Upper lobe of left lung (tissue), 6 donors: ENCODE measurements at regions not wholly inside any gene's neighbourhood (a gene's known extent, or its start where the extent isn't known, plus 50 kb on each side); places are given as distances from the start of the nearest gene placed in this dataset.
A peak's percentile ranks its signal among the peaks of the same experiment; 100 is the strongest.

ENCODE experiments used
- ATAC-seq, 2 donors: fragments of 200-7000 bp; cut with Tn5 transposase; one replicate each; pipeline ENCODE4 v1.9.1; 2022; ENCODE audit warnings: mild to moderate bottlenecking in 2 of 2, moderate library complexity in 2 of 2; ENCODE audit not compliant: low FRiP score in 2 of 2
- DNase-seq, 2 donors: peaks; one replicate each; pipeline ENCODE4 v3.0.0-alpha.2; 2019 to 2020
- H3K27ac ChIP-seq, 4 donors: fragments of 200-600 bp; sonication (generic); one replicate each; pipeline ENCODE4 v1.5.1; 2016 to 2019
- H3K27me3 ChIP-seq, 4 donors: fragments of 200-600 bp; sonication (generic); one replicate each; pipeline ENCODE4 v1.5.1; 2017 to 2019
- H3K36me3 ChIP-seq, 4 donors: fragments of 200-600 bp; sonication (generic); one replicate each; pipeline ENCODE4 v1.5.1; 2016 to 2019
- H3K4me1 ChIP-seq, 4 donors: fragments of 200-600 bp; sonication (generic); one replicate each; pipeline ENCODE4 v1.5.1; 2018 to 2019
- H3K4me3 ChIP-seq, 4 donors: fragments of 200-600 bp; sonication (generic); one replicate each; pipeline ENCODE4 v1.5.1; 2017 to 2019; ENCODE audit warnings: mild to moderate bottlenecking in 2 of 4, moderate library complexity in 1 of 4
- H3K9me3 ChIP-seq, 4 donors: fragments of 200-600 bp; sonication (generic); one replicate each; pipeline ENCODE4 v1.5.1; 2018 to 2019
- CTCF ChIP-seq, 6 experiments: fragments of 450-650 bp in 4 of 6; fragments of 200-600 bp in 2 of 6; sonication (generic) in 2 of 6; IDR thresholded peaks; one replicate each; pipeline ENCODE4 v1.5.1; 2016 to 2019; ENCODE audit warnings: antibody characterized with exemption in 6 of 6
- EP300 ChIP-seq, 4 donors: sonication (generic); formaldehyde crosslinking; IDR thresholded peaks; one replicate each; pipeline ENCODE4 v1.5.1; 2017; ENCODE audit warnings: antibody characterized with exemption in 4 of 4, control low read depth in 2 of 4
- POLR2A ChIP-seq, 4 donors: fragments of 450-650 bp; IDR thresholded peaks; one replicate each; pipeline ENCODE4 v1.5.1; 2016 to 2017; ENCODE audit warnings: antibody characterized with exemption in 4 of 4, mild to moderate bottlenecking in 2 of 4
- POLR2AphosphoS5 ChIP-seq, 2 donors: sonication (generic); formaldehyde crosslinking; IDR thresholded peaks; one replicate each; pipeline ENCODE4 v1.5.1; 2017; ENCODE audit warnings: antibody characterized with exemption in 2 of 2
- WGBS, 2 donors: methylation state at CpG; one replicate each; pipeline ENCODE4 v1.1.5; 2017 to 2018; 5-methylcytosine and 5-hydroxymethylcytosine counted together
- donor health status: DM: no; HTN: no; CAD: no; lungs with moderate emphysema.
- donor health status: DM: no; HTN: yes; CAD: no; lungs with severe emphysema.

DNA sequence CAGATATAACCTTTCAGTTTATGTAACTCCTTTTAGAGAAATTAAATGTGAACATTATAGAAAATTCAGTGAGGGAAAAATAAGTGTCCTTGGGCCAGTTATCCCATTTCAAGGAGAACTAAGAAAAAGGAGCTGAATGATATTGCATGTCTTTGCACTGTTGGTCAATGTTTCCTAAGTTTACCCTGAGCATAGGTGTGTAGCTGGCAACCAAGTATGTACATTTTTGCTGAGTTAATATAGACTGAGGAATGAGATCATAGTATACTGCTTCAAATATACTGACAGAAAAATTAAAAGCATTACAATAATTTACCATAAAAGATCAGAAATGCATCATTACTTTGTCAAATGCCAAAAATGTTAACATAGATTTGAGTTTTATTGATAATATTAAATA is 2128.7 kb upstream of the C9orf72 start:
- Histone ChIP-seq H3K27me3 (no peaks in the 10 kb centered on the region), H3K27ac (no peak overlapping the region), H3K36me3 (no peaks in the 10 kb centered on the region), H3K4me1 (no peaks in the 10 kb centered on the region), H3K9me3 (no peaks in the 10 kb centered on the region), H3K4me3 (no peak overlapping the region)
- DNase-seq (no peak), ATAC-seq (no peak)
- no peak for TF ChIP-seq EP300 (IDR thresholded peaks at IDR 0.05)
- TF ChIP-seq CTCF (IDR thresholded peaks at IDR 0.05), result no peak
- TF ChIP-seq POLR2AphosphoS5 (IDR thresholded peaks at IDR 0.05), result no peak
- TF ChIP-seq POLR2A (IDR thresholded peaks at IDR 0.05), result no peak

DNA sequence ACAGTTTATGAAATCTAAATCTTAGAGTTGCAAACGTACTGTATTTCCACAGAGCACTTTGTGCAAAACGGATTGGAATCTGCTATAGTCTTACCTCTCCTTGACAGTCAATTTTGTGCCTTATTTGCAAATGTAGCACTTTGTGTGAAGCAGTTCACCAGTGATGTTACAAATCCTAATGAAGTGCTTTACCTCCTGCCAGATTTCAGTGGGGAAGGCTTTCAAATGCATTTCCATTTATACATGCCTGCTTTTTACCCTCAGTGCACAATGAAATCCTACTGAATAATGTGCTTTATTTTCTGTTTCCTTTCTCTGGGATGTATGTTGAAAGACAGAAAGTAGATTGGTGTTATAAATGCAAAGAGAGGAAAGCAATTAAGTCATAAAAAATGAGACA is 2141.6 kb upstream of the C9orf72 start:
- Histone ChIP-seq H3K27me3 (no peaks in the 10 kb centered on the region), H3K4me3 (no peak overlapping the region), H3K27ac (no peak overlapping the region), H3K36me3 (no peaks in the 10 kb centered on the region), H3K9me3 (no peaks in the 10 kb centered on the region), H3K4me1 (no peaks in the 10 kb centered on the region)
- DNase-seq (no peak), ATAC-seq (no peak)
- TF ChIP-seq EP300 (IDR thresholded peaks at IDR 0.05) (no peak), POLR2AphosphoS5 (IDR thresholded peaks at IDR 0.05) (no peak), CTCF (IDR thresholded peaks at IDR 0.05) (no peak), POLR2A (IDR thresholded peaks at IDR 0.05) (no peak)
- 22 to 47% methylated on average over 2 of the region's 2 CpGs for WGBS, 2 donors

DNA sequence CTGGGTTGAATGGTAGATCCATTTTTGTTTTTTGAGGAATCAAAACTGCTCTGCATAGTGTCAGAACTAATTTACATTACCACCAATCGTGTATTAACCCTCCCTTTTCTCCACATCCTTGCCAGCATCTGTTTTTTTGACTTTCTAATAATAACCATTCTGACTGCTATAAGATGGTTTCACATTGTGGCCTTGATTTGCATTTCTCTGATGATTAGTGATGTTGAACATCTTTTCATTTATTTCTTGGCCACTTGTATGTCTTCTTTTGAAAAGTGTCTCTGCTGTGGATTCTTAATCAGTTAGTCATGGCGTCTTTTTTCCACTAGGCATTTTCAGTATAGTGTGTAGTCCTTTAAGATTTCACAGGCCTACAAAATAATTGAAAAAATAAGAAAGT is 2144.3 kb upstream of the C9orf72 start:
- Histone ChIP-seq H3K4me1 (no peaks in the 10 kb centered on the region), H3K27me3 (no peaks in the 10 kb centered on the region), H3K27ac (no peak overlapping the region), H3K36me3 (no peaks in the 10 kb centered on the region), H3K9me3 (no peaks in the 10 kb centered on the region), H3K4me3 (no peak overlapping the region)
- DNase-seq (no peak), ATAC-seq (no peak)
- TF ChIP-seq EP300 (IDR thresholded peaks at IDR 0.05) (no peak), CTCF (IDR thresholded peaks at IDR 0.05) (no peak), POLR2AphosphoS5 (IDR thresholded peaks at IDR 0.05) (no peak), POLR2A (IDR thresholded peaks at IDR 0.05) (no peak)
- 65 to 76% methylated on average over 2 of the region's 2 CpGs for WGBS, 2 donors

DNA sequence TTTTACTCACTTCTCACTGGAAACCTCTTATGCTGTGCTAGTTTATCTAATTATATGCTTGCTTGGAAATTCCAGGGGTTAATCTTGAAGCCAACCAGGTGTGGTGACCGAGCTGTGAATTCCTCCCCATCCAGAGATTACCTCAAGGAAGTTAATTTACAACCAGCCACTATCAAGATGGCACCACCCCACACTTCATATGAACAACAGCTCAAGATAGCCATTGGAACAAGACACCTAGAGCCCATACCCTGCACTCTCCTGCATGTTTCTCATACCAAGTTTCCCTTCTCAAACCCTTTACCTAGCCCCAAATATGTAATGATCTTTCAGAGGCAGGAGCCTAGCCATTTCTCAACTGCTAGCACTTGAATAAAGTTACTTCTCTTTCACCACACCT is 2156.9 kb upstream of the C9orf72 start:
- Histone ChIP-seq H3K4me1 (no peaks in the 10 kb centered on the region), H3K9me3 (peaks cover 0 to 7% (median 0%) of the 10 kb centered on the region in 4 donors), H3K4me3 (no peak overlapping the region), H3K36me3 (no peaks in the 10 kb centered on the region), H3K27ac (no peak overlapping the region), H3K27me3 (no peaks in the 10 kb centered on the region)
- WGBS, 2 donors, result 43 to 70% methylated on average over 1 of the region's 1 CpG
- peak in 1 of 2 donors; percentile 63 for ATAC-seq
- DNase-seq, result no peak
- no peak for TF ChIP-seq POLR2AphosphoS5 (IDR thresholded peaks at IDR 0.05)
- no peak for TF ChIP-seq EP300 (IDR thresholded peaks at IDR 0.05)
- no peak for TF ChIP-seq CTCF (IDR thresholded peaks at IDR 0.05)
- TF ChIP-seq POLR2A (IDR thresholded peaks at IDR 0.05), result no peak

- no peak overlapping the region for H3K27ac ChIP-seq
- DNase-seq, result no peak
- WGBS, 2 donors, result 31 to 32% methylated on average over 3 of the region's 3 CpGs
- no peaks in the 10 kb centered on the region for H3K36me3 ChIP-seq
- no peaks in the 10 kb centered on the region for H3K27me3 ChIP-seq
- no peaks in the 10 kb centered on the region for H3K4me1 ChIP-seq
- no peak for ATAC-seq
- TF ChIP-seq POLR2AphosphoS5 (IDR thresholded peaks at IDR 0.05), result no peak
- no peak for TF ChIP-seq POLR2A (IDR thresholded peaks at IDR 0.05)
- no peak for TF ChIP-seq EP300 (IDR thresholded peaks at IDR 0.05)
- TF ChIP-seq CTCF (IDR thresholded peaks at IDR 0.05), result no peak
- no peaks in the 10 kb centered on the region for H3K9me3 ChIP-seq
- H3K4me3 ChIP-seq, result no peak overlapping the region
Observed at GRCh38 chr9:29740518-29740917, 2167.2 kb upstream of the C9orf72 start.
